ENCODE measurements at regions not wholly inside any gene's neighbourhood (a gene's known extent, or its start where the extent isn't known, plus 50 kb on each side); places are given as distances from the start of the nearest gene placed in this dataset.

DNA sequence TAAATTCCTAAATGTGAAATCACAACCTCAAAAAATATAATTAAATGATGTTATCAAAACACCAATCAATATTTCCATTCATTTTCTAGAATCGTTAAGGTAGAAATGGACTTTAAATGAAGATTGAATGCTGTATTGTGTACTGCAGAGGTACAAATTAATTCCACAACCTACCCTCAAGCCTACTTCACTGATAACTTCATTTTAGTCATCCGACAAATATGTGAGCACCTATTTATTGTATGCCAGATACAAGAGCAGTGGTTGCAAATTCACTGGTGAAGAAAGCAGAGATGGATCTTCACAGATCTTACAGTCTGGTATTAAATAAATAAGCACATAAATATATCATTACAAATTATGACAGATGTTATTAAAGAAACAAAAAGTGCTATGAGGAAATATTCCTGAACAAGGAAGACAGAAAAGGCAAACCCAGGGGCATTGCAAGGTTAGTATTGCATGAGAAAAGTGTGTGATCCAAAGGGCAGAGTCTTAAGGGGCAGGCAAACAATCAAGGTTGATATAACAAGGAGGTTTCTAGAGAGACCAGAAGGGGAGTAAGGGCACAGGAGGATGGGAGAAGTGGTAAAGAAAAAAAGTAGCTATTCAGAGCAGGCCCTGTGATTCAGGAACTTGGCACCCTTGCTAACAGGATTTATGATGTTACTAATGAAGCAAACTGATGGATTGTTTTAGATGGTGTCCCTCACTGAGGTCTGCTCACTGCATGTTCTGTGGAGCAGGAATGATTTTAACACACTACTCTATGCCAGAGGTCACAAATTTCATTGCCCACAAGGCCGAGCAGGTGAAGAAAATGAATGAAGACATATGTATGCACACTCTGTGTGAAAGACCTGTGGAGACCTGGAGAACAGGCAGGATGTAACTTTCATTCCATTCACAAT lies 128.0 kb upstream of the CCDC150 start:
- TF ChIP-seq GATA2 (IDR thresholded peaks at IDR 0.05; ENCODE audit: low read depth, low read length) = no peak
- TF ChIP-seq GATA3 (IDR thresholded peaks at IDR 0.05; ENCODE audit: low read depth, low read length) = no peak

All from SH-SY5Y (cell line).